ENCODE measurements at regions not wholly inside any gene's neighbourhood (a gene's known extent, or its start where the extent isn't known, plus 50 kb on each side); places are given as distances from the start of the nearest gene placed in this dataset.

DNA sequence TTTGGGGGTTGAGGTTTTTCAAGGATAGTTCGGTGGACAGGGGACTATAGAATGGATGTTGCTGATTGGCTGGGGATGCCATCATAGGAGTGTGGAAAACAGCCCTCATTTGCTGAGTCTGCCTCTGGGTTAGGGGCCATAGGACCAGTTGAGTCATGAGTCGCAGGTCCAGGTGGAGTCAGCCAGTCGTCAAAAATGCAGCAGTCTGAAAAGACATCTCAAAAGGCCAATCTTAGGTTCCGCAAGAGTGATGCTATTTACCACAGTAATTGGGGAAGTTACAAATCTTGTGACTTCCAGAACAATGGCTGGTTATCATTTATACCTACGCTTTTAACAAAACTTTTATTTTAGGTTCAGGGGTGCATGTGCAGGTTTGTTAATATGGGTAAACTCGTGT is 276.0 kb upstream of the DMRT1 start:
- no peak overlapping the region for H3K4me3 ChIP-seq (ENCODE audit: low read depth, low read length)
- DNase-seq (ENCODE audit: low read depth, low spot score): no peak
- CTCF ChIA-PET: no interaction called here
- no peak for TF ChIP-seq CTCF (IDR thresholded peaks at IDR 0.05; ENCODE audit: insufficient read depth, low read length, missing control alignments)
- POLR2A ChIA-PET: no interaction called here

- DNase-seq (ENCODE audit: low read depth, low spot score): no peak
- CTCF ChIA-PET: no interaction called here
- H3K4me3 ChIP-seq (ENCODE audit: low read depth, low read length): no peak overlapping the region
- POLR2A ChIA-PET: no interaction called here
- TF ChIP-seq CTCF (IDR thresholded peaks at IDR 0.05; ENCODE audit: insufficient read depth, low read length, missing control alignments): no peak
These were observed 274.3 kb upstream of the DMRT1 start for GRCh38 chr9:567128-567746.

- DNase-seq (ENCODE audit: low read depth, low spot score): no peak
- no peak for TF ChIP-seq CTCF (IDR thresholded peaks at IDR 0.05; ENCODE audit: insufficient read depth, low read length, missing control alignments)
- no peak overlapping the region for H3K4me3 ChIP-seq (ENCODE audit: low read depth, low read length)
- ChIA-PET CTCF (no interaction called here), POLR2A (no interaction called here)
These were observed 273.7 kb upstream of the DMRT1 start for GRCh38 chr9:567747-568305.

GRCh38 chr9:569296-569695 is 272.2 kb upstream of the DMRT1 start:
- no peak for TF ChIP-seq CTCF (IDR thresholded peaks at IDR 0.05; ENCODE audit: insufficient read depth, low read length, missing control alignments)
- no peak for DNase-seq (ENCODE audit: low read depth, low spot score)
- CTCF ChIA-PET: no interaction called here
- no peak overlapping the region for H3K4me3 ChIP-seq (ENCODE audit: low read depth, low read length)
- POLR2A ChIA-PET: no interaction called here

GRCh38 chr9:570187-570586 is 271.3 kb upstream of the DMRT1 start:
- DNase-seq (ENCODE audit: low read depth, low spot score): no peak
- no peak for TF ChIP-seq CTCF (IDR thresholded peaks at IDR 0.05; ENCODE audit: insufficient read depth, low read length, missing control alignments)
- ChIA-PET POLR2A (no interaction called here), CTCF (no interaction called here)
- H3K4me3 ChIP-seq (ENCODE audit: low read depth, low read length): no peak overlapping the region

DNA sequence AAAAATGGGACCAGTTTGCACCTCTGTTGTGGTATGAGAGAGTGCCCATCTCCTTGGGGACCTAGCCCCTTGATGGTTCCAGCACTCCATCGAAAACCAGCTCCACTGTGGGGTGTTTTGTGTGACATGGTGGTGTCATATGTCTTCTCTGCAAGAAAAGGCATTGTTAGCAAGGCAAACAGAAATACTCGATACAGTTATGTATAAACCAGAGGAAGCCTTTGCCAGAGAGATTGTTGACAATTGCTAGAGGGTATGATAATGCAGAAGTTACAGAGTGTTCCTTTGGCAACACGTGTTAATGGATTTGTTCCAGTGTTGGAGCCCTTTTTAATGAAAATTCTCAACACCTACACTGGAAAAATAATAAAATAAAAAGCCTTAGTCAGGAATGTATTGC is 270.4 kb upstream of the DMRT1 start:
- DNase-seq (ENCODE audit: low read depth, low spot score): no peak
- no peak for TF ChIP-seq CTCF (IDR thresholded peaks at IDR 0.05; ENCODE audit: insufficient read depth, low read length, missing control alignments)
- ChIA-PET POLR2A (no interaction called here), CTCF (no interaction called here)
- H3K4me3 ChIP-seq (ENCODE audit: low read depth, low read length): no peak overlapping the region
